T-cell (primary cell): ENCODE measurements at regions not wholly inside any gene's neighbourhood (a gene's known extent, or its start where the extent isn't known, plus 50 kb on each side); places are given as distances from the start of the nearest gene placed in this dataset.

Experiments
- ATAC-seq, 4 experiments: fragments of 200-7000 bp in 3 of 4; fragments of 150-1000 bp in 1 of 4; cut with Tn5 transposase; replicated peaks in 1 of 4; 1 replicate in 3 of 4; 2 replicates in 1 of 4; pipeline ENCODE4 v1.10.0; 2021; ENCODE audit warnings: moderate library complexity in 3 of 4, mild to moderate bottlenecking in 2 of 4, moderate number of reproducible peaks in 1 of 4
- CTCF ChIA-PET, 2 donors: fragments of 300-600 bp; sonication (Branson Sonifier 250); formaldehyde crosslinking; loops; one replicate each; lab custom pipeline; 2022; ENCODE audit warnings: antibody characterized with exemption in 2 of 2; lab: Charles Lee
- POLR2A ChIA-PET, 2 donors: fragments of 300-600 bp; sonication (Branson Sonifier 250); formaldehyde crosslinking; loops; one replicate each; lab custom pipeline; 2022; ENCODE audit warnings: antibody characterized with exemption in 2 of 2; lab: Charles Lee
- DNase-seq, 35 experiments: peaks; one replicate each; pipeline versions ENCODE4 v3.0.0 to v3.0.0-alpha.2; 2013 to 2023
- H3K27ac ChIP-seq: one replicate; pipeline ENCODE4 v1.5.1; 2013; ENCODE audit warnings: low read length
- H3K27me3 ChIP-seq, 2 experiments: replicated peaks in 1 of 2; 1 replicate in 1 of 2; 2 replicates in 1 of 2; pipeline versions ENCODE4 v1.6.1 to v1.7.0; 2013; ENCODE audit warnings: low read length in 1 of 2, mixed read lengths in 1 of 2; ENCODE audit not compliant: control insufficient read depth in 2 of 2, insufficient read depth in 2 of 2; ENCODE audit errors: extremely low read depth in 1 of 2
- H3K36me3 ChIP-seq, 2 donors: 1 replicate in 1 of 2; 2 replicates in 1 of 2; pipeline versions ENCODE4 v1.6.1 to v1.7.0; 2013; ENCODE audit warnings: low read length in 1 of 2; ENCODE audit not compliant: control insufficient read depth in 2 of 2, insufficient read depth in 1 of 2; ENCODE audit errors: extremely low read depth in 1 of 2
- H3K4me1 ChIP-seq, 2 experiments: 1 replicate in 1 of 2; 2 replicates in 1 of 2; pipeline versions ENCODE4 v1.6.1 to v1.7.0; 2013; ENCODE audit warnings: low read length in 2 of 2, mixed read lengths in 1 of 2; ENCODE audit not compliant: insufficient read depth in 2 of 2, control insufficient read depth in 1 of 2; ENCODE audit errors: extremely low read depth in 1 of 2
- H3K4me3 ChIP-seq, 2 donors: 1 replicate in 1 of 2; 2 replicates in 1 of 2; pipeline versions ENCODE4 v1.5.1 to v1.7.0; 2013; ENCODE audit warnings: mild to moderate bottlenecking in 2 of 2, low read length in 1 of 2, moderate library complexity in 1 of 2; ENCODE audit not compliant: control insufficient read depth in 1 of 2; ENCODE audit errors: extremely low read depth in 1 of 2
- H3K9me3 ChIP-seq: 2 replicates; pipeline ENCODE4 v1.7.0; 2013
- H3K27ac Mint-ChIP-seq, 2 donors: one replicate each; pipeline ENCODE4 v1.8.0; 2020 to 2021; ENCODE audit warnings: mild to moderate bottlenecking in 2 of 2, mixed read lengths in 2 of 2
- H3K27me3 Mint-ChIP-seq, 2 donors: one replicate each; pipeline ENCODE4 v1.8.0; 2021 to 2022; ENCODE audit warnings: mixed read lengths in 2 of 2
- H3K36me3 Mint-ChIP-seq: one replicate; pipeline ENCODE4 v1.8.0; 2021; ENCODE audit warnings: mixed read lengths
- H3K4me1 Mint-ChIP-seq, 3 donors: one replicate each; pipeline ENCODE4 v1.8.0; 2020 to 2022; ENCODE audit warnings: mixed read lengths in 3 of 3, mild to moderate bottlenecking in 1 of 3
- H3K4me3 Mint-ChIP-seq, 3 donors: one replicate each; pipeline ENCODE4 v1.8.0; 2020 to 2022; ENCODE audit warnings: mild to moderate bottlenecking in 3 of 3, mixed read lengths in 3 of 3, moderate library complexity in 3 of 3
- H3K9me3 Mint-ChIP-seq, 3 donors: one replicate each; pipeline ENCODE4 v1.8.0; 2020 to 2022; ENCODE audit warnings: mixed read lengths in 3 of 3
- WGBS: methylation state at CpG from one replicate; pipeline ENCODE4 v1.1.5; 2013; ENCODE audit warnings: missing lambda C conversion rate; ENCODE audit not compliant: insufficient coverage; 5-methylcytosine and 5-hydroxymethylcytosine counted together

- Mint-ChIP-seq H3K36me3 (no peaks in the 10 kb centered on the region), H3K27me3 (no peaks in the 10 kb centered on the region), H3K4me1 (no peaks in the 10 kb centered on the region), H3K9me3 (no peaks in the 10 kb centered on the region), H3K27ac (no peak overlapping the region), H3K4me3 (no peak overlapping the region)
- no peaks in the 10 kb centered on the region for H3K9me3 ChIP-seq
- DNase-seq: no peak
- WGBS: 100% methylated on average over 3 of the region's 7 CpGs
- no peaks in the 10 kb centered on the region for H3K27me3 ChIP-seq
- no peaks in the 10 kb centered on the region for H3K36me3 ChIP-seq
- ATAC-seq: no peak
- CTCF ChIA-PET: no interaction called here
- no peak overlapping the region for H3K27ac ChIP-seq
- no peak overlapping the region for H3K4me3 ChIP-seq
- peaks cover 0 to 4% of the 10 kb centered on the region in 2 experiments for H3K4me1 ChIP-seq
- POLR2A ChIA-PET: interaction anchor here in 1 of 2 donors (0.6 kb wide), 1 partner anchor 77 kb away, joined by 3 read pairs; no protein-coding TSS in a partner anchor
Observed at GRCh38 chr1:229221106-229222019, 49.5 kb upstream of the RAB4A start.
